ENCODE measurements at regions not wholly inside any gene's neighbourhood (a gene's known extent, or its start where the extent isn't known, plus 50 kb on each side); places are given as distances from the start of the nearest gene placed in this dataset.

DNA sequence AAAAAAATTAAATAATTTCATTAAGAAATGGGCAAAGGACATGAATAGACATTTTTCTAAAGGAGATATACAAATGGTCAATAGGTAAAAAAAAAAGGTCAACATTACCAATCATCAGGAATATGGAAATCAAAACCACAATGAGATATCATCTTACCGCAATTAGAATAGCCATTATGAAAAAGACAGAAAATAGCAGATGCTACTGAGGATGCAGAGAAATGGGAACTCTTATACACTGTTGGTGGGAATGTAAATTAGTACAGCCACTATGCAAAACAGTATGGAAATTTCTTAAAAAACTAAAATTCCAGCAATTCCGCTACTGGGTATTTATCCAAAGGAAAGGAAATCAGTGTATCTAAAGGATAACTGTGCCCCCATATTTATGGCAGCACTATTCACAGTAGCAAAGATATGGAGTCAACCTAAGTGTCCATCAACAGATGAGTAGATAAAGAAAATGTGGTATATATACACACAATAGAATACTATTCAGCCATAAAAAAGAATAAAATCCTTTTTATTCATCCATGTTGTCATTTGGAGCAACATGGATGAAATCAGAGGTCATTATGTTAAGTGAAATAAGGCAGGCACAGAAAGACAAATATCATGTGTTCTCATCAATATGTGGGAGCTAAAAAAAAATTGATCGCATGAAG lies 132.4 kb downstream of the RPL22L1 start:
- Histone ChIP-seq H3K9me3 (ENCODE audit: low read depth, low read length) (no peaks in the 10 kb centered on the region), H2AFZ (ENCODE audit: low read length) (no peak overlapping the region), H3K4me3 (ENCODE audit: insufficient read depth, low read length) (no peak overlapping the region), H3K4me1 (ENCODE audit: insufficient read depth, low read length) (peaks cover 61% of the 10 kb centered on the region), H3K36me3 (ENCODE audit: insufficient read depth, low read length) (no peaks in the 10 kb centered on the region), H3K27ac (ENCODE audit: low read depth, low read length) (no peak overlapping the region), H3K79me2 (ENCODE audit: insufficient read depth, low read length) (no peaks in the 10 kb centered on the region), H3K27me3 (ENCODE audit: insufficient read depth, low read length) (no peaks in the 10 kb centered on the region), H3K4me2 (ENCODE audit: insufficient read depth, low read length) (no peak overlapping the region), H4K20me1 (ENCODE audit: insufficient read depth, low read length) (no peaks in the 10 kb centered on the region)
- DNase-seq (ENCODE audit: insufficient read length, low spot score, missing footprints), result no peak
- TF ChIP-seq, protein P1, sequence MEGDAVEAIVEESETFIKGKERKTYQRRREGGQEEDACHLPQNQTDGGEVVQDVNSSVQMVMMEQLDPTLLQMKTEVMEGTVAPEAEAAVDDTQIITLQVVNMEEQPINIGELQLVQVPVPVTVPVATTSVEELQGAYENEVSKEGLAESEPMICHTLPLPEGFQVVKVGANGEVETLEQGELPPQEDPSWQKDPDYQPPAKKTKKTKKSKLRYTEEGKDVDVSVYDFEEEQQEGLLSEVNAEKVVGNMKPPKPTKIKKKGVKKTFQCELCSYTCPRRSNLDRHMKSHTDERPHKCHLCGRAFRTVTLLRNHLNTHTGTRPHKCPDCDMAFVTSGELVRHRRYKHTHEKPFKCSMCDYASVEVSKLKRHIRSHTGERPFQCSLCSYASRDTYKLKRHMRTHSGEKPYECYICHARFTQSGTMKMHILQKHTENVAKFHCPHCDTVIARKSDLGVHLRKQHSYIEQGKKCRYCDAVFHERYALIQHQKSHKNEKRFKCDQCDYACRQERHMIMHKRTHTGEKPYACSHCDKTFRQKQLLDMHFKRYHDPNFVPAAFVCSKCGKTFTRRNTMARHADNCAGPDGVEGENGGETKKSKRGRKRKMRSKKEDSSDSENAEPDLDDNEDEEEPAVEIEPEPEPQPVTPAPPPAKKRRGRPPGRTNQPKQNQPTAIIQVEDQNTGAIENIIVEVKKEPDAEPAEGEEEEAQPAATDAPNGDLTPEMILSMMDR (IDR thresholded peaks at IDR 0.05; ENCODE audit: extremely low read depth, low read depth, low read length), result no peak

- H3K4me1 ChIP-seq (ENCODE audit: insufficient read depth, low read length), result peaks cover 44% of the 10 kb centered on the region
- H3K36me3 ChIP-seq (ENCODE audit: insufficient read depth, low read length), result no peaks in the 10 kb centered on the region
- peak overlapping the region; percentile 24 for H3K4me3 ChIP-seq (ENCODE audit: insufficient read depth, low read length)
- DNase-seq (ENCODE audit: insufficient read length, low spot score, missing footprints), result no peak
- H3K27ac ChIP-seq (ENCODE audit: low read depth, low read length), result peak overlapping the region; percentile 12
- no peaks in the 10 kb centered on the region for H3K79me2 ChIP-seq (ENCODE audit: insufficient read depth, low read length)
- no peaks in the 10 kb centered on the region for H3K27me3 ChIP-seq (ENCODE audit: insufficient read depth, low read length)
- peak overlapping the region; percentile 62 for H3K4me2 ChIP-seq (ENCODE audit: insufficient read depth, low read length)
- TF ChIP-seq, protein P1 (IDR thresholded peaks at IDR 0.05; ENCODE audit: extremely low read depth, low read depth, low read length), result no peak
- H3K9me3 ChIP-seq (ENCODE audit: low read depth, low read length), result no peaks in the 10 kb centered on the region
- peak overlapping the region; percentile 20 for H2AFZ ChIP-seq (ENCODE audit: low read length)
- no peaks in the 10 kb centered on the region for H4K20me1 ChIP-seq (ENCODE audit: insufficient read depth, low read length)
Measured at GRCh38 chr3:170735821-170736220, 134.2 kb downstream of the RPL22L1 start.

GRCh38 chr3:170734735-170735065 lies 135.3 kb downstream of the RPL22L1 start:
- H3K27ac ChIP-seq (ENCODE audit: low read depth, low read length), result no peak overlapping the region
- H2AFZ ChIP-seq (ENCODE audit: low read length), result peak overlapping the region; percentile 53
- H3K27me3 ChIP-seq (ENCODE audit: insufficient read depth, low read length), result no peaks in the 10 kb centered on the region
- H3K9me3 ChIP-seq (ENCODE audit: low read depth, low read length), result no peaks in the 10 kb centered on the region
- TF ChIP-seq, protein P1 (IDR thresholded peaks at IDR 0.05; ENCODE audit: extremely low read depth, low read depth, low read length), result no peak
- no peaks in the 10 kb centered on the region for H3K79me2 ChIP-seq (ENCODE audit: insufficient read depth, low read length)
- H3K4me1 ChIP-seq (ENCODE audit: insufficient read depth, low read length), result peaks cover 32% of the 10 kb centered on the region
- H4K20me1 ChIP-seq (ENCODE audit: insufficient read depth, low read length), result no peaks in the 10 kb centered on the region
- H3K36me3 ChIP-seq (ENCODE audit: insufficient read depth, low read length), result no peaks in the 10 kb centered on the region
- H3K4me2 ChIP-seq (ENCODE audit: insufficient read depth, low read length), result no peak overlapping the region
- no peak overlapping the region for H3K4me3 ChIP-seq (ENCODE audit: insufficient read depth, low read length)
- no peak for DNase-seq (ENCODE audit: insufficient read length, low spot score, missing footprints)

DNA sequence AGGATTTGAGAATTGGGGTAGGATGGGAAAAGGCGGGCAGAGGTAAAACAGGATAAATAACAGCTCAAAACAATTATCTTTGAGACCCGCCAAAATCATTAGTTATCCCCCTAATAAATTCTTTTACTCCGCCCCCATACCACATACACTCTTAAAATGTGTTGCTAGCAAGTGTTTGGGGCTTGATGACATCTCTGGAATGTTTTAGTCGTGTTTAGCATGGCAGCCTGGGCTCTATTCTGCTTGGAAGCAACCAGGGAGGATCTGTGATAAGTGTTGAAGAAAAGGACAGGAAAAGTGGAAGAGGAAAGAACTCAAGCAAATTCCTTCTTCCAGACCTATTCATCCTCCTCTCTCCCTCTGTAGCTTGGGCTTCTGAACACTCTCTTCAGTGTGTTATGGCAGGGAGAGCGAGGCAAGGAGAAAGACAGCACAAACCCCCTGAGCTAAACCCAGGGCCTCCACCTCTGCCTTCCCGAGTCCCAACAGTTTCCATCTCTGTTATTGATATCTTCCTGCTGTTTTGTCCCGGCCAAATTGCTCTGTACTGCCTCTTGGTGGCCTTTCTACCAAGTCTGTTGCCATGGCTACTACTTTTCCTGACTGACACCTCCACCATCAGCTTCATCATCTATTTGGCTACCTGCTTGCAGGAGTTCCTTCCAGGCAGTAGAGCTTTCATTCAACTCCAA lies 135.8 kb downstream of the RPL22L1 start:
- Histone ChIP-seq H3K27me3 (ENCODE audit: insufficient read depth, low read length) (no peaks in the 10 kb centered on the region), H3K4me1 (ENCODE audit: insufficient read depth, low read length) (peaks cover 28% of the 10 kb centered on the region), H3K9me3 (ENCODE audit: low read depth, low read length) (no peaks in the 10 kb centered on the region), H3K4me2 (ENCODE audit: insufficient read depth, low read length) (no peak overlapping the region), H4K20me1 (ENCODE audit: insufficient read depth, low read length) (no peaks in the 10 kb centered on the region), H3K79me2 (ENCODE audit: insufficient read depth, low read length) (no peaks in the 10 kb centered on the region), H2AFZ (ENCODE audit: low read length) (peak overlapping the region; percentile 53), H3K36me3 (ENCODE audit: insufficient read depth, low read length) (no peaks in the 10 kb centered on the region), H3K4me3 (ENCODE audit: insufficient read depth, low read length) (no peak overlapping the region), H3K27ac (ENCODE audit: low read depth, low read length) (no peak overlapping the region)
- no peak for DNase-seq (ENCODE audit: insufficient read length, low spot score, missing footprints)
- TF ChIP-seq, protein P1 (IDR thresholded peaks at IDR 0.05; ENCODE audit: extremely low read depth, low read depth, low read length), result no peak

All from osteoblast (primary cell).